PFSK-1 (cell line): ENCODE measurements at regions not wholly inside any gene's neighbourhood (a gene's known extent, or its start where the extent isn't known, plus 50 kb on each side); places are given as distances from the start of the nearest gene placed in this dataset.

ENCODE experiments used
- FOXP2 ChIP-seq: optimal IDR thresholded peaks from 2 replicates; pipeline ENCODE3; 2011; ENCODE audit warnings: borderline replicate concordance, control low read depth, inconsistent platforms; ENCODE audit not compliant: insufficient read depth; ENCODE audit errors: extremely low read length, extremely low read depth
- POLR2AphosphoS5 ChIP-seq: IDR thresholded peaks from 2 replicates; pipeline ENCODE4 v1.6.1; 2012; ENCODE audit warnings: low read depth, mild to moderate bottlenecking, control low read depth, low read length, moderate library complexity
- REST ChIP-seq, 2 experiments: IDR thresholded peaks; 2 replicates each; pipeline versions ENCODE4 v1.6.1 to v1.8.0; 2011 to 2012; ENCODE audit warnings: low read depth in 2 of 2, low read length in 2 of 2, control low read depth in 1 of 2, inconsistent platforms in 1 of 2, mild to moderate bottlenecking in 1 of 2, moderate library complexity in 1 of 2; ENCODE audit not compliant: insufficient read depth in 1 of 2
- SIN3A ChIP-seq: IDR thresholded peaks from 2 replicates; pipeline ENCODE4 v1.6.1; 2012; ENCODE audit warnings: mild to moderate bottlenecking, low read length, moderate library complexity, borderline replicate concordance; ENCODE audit not compliant: insufficient read depth
- TAF1 ChIP-seq: IDR thresholded peaks from 2 replicates; pipeline ENCODE4 v1.6.1; 2012; ENCODE audit warnings: low read length, control low read depth, borderline replicate concordance; ENCODE audit not compliant: insufficient read depth

- TF ChIP-seq FOXP2 (no peak), TAF1 (no peak), REST (IDR thresholded peaks at IDR 0.05; ENCODE audit: insufficient read depth in 1 of 2, low read depth in 2 of 2, low read length in 2 of 2) (no peak), POLR2AphosphoS5 (no peak)
These were observed 104.2 kb downstream of the P2RY1 start for GRCh38 chr3:152938974-152939636.

GRCh38 chr3:152941859-152942258 lies 106.9 kb downstream of the P2RY1 start:
- TF ChIP-seq REST (IDR thresholded peaks at IDR 0.05; ENCODE audit: insufficient read depth in 1 of 2, low read depth in 2 of 2, low read length in 2 of 2) (no peak), SIN3A (no peak), TAF1 (no peak), FOXP2 (no peak), POLR2AphosphoS5 (no peak)

- 0 out of 4 replicates have a peak, but pooled peaks of 1 of the 2 experiments have one; percentile 19 for TF ChIP-seq REST (IDR thresholded peaks at IDR 0.05; ENCODE audit: insufficient read depth in 1 of 2, low read depth in 2 of 2, low read length in 2 of 2)
- no peak for TF ChIP-seq SIN3A
These were observed 107.4 kb downstream of the P2RY1 start for GRCh38 chr3:152942366-152942765.

GRCh38 chr3:152943645-152944044 lies 108.7 kb downstream of the P2RY1 start:
- TF ChIP-seq TAF1 (no peak), REST (IDR thresholded peaks at IDR 0.05; ENCODE audit: insufficient read depth in 1 of 2, low read depth in 2 of 2, low read length in 2 of 2) (no peak), SIN3A (no peak), FOXP2 (no peak), POLR2AphosphoS5 (no peak)

GRCh38 chr3:152944671-152945070 lies 109.7 kb downstream of the P2RY1 start:
- TF ChIP-seq TAF1 (no peak), REST (IDR thresholded peaks at IDR 0.05; ENCODE audit: insufficient read depth in 1 of 2, low read depth in 2 of 2, low read length in 2 of 2) (no peak), FOXP2 (no peak), SIN3A (no peak), POLR2AphosphoS5 (no peak)
